Panc1 (cell line): ENCODE measurements at regions not wholly inside any gene's neighbourhood (a gene's known extent, or its start where the extent isn't known, plus 50 kb on each side); places are given as distances from the start of the nearest gene placed in this dataset.
"Not testable (repeated sequence)": the region's sequence is repeated elsewhere in the genome, so short reads cannot be mapped to it uniquely, and the experiment has no call there.

Experiments used
- ATAC-seq: fragments of 200-7000 bp; cut with Tn5 transposase; 2 replicates; pipeline ENCODE4 v1.9.1; 2020; ENCODE audit warnings: mild to moderate bottlenecking, moderate library complexity
- BruUV-seq: library from RNA; stranded (reverse); fragments of 400-500 nt; replicated peaks from 2 replicates; lab custom pipeline; 2021; lab: Mats Ljungman, UMichigan
- CTCF ChIA-PET: fragments of 300-600 bp; sonication (Branson Sonifier 250); formaldehyde crosslinking; loops from one replicate; lab custom pipeline; 2022; ENCODE audit warnings: antibody characterized with exemption; lab: Charles Lee
- POLR2A ChIA-PET: fragments of 300-600 bp; sonication (Branson Sonifier 250); formaldehyde crosslinking; loops from one replicate; lab custom pipeline; 2022; ENCODE audit warnings: antibody characterized with exemption; lab: Charles Lee
- DNase-seq: peaks from one replicate; pipeline ENCODE4 v3.0.0-alpha.2; 2010; ENCODE audit warnings: low read depth, low spot score
- H3K27ac ChIP-seq: 2 replicates; pipeline ENCODE4 v1.5.1; 2011; ENCODE audit warnings: mild to moderate bottlenecking, low read length, inconsistent platforms
- H3K27me3 ChIP-seq: fragments of 200-500 bp; sonication (Bioruptor generic); 2 replicates; pipeline ENCODE4 v1.6.0; 2014; ENCODE audit warnings: low read length, inconsistent platforms; ENCODE audit not compliant: control insufficient read depth, insufficient read depth
- H3K36me3 ChIP-seq: fragments of 200-500 bp; sonication (Bioruptor generic); 2 replicates; pipeline ENCODE4 v1.5.1; 2014; ENCODE audit warnings: inconsistent platforms, mild to moderate bottlenecking, low read length, moderate library complexity; ENCODE audit not compliant: control insufficient read depth, insufficient read depth
- H3K4me1 ChIP-seq: 2 replicates; pipeline ENCODE4 v1.5.1; 2011; ENCODE audit warnings: inconsistent platforms, mild to moderate bottlenecking, low read length, moderate library complexity; ENCODE audit not compliant: control insufficient read depth, insufficient read depth
- H3K4me3 ChIP-seq, 2 experiments: 2 replicates each; pipeline ENCODE4 v1.5.1; 2011 to 2012; ENCODE audit warnings: low read depth in 2 of 2, low read length in 2 of 2, mild to moderate bottlenecking in 2 of 2, inconsistent platforms in 1 of 2, moderate library complexity in 1 of 2
- H3K9me3 ChIP-seq: fragments of 200-500 bp; sonication (Bioruptor generic); 2 replicates; pipeline ENCODE4 v1.5.1; 2014; ENCODE audit warnings: low read depth, mild to moderate bottlenecking, inconsistent platforms, low read length, moderate library complexity; ENCODE audit not compliant: control insufficient read depth, insufficient read depth
- in situ Hi-C: cut with HindIII; loops from 2 replicates; pipeline ENCODE4 v1.10.0; 2016; ENCODE audit warnings: low sequenced_read_pairs, low pct_unique_long_range_greater_than_20kb
- intact Hi-C: fragments of 100-400 bp; cut with micrococcal nuclease; formaldehyde crosslinking; loops from one replicate; pipeline ENCODE4 v1.10.0; 2022; ENCODE audit not compliant: unreplicated experiment

DNA sequence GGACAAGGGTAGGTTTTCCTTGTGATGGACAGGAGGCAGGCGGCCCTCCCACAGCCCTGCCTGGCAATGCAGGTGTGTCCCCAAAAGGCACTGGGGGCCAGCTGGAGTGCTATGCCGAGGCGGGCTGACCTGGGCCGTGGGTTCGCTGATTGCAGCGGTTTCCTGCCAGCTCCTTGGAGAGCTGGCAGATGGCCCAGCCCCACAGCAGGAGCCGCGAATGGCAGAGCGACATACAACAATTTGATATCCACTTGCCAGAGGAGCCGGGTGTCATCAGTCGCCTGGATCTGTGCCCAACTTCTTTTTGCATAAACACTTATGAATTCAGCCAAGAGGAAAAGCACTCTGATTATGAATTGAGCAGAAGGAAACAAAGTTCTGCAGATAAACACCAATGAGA, 210.8 kb upstream of the FRG2C start:
- POLR2A ChIA-PET, CTCF ChIA-PET, H3K4me3 ChIP-seq, H3K36me3 ChIP-seq, H3K27ac ChIP-seq, DNase-seq, ATAC-seq, H3K9me3 ChIP-seq, H3K27me3 ChIP-seq, H3K4me1 ChIP-seq, intact Hi-C loops, BruUV-seq, in situ Hi-C loops: not testable (repeated sequence)

DNA sequence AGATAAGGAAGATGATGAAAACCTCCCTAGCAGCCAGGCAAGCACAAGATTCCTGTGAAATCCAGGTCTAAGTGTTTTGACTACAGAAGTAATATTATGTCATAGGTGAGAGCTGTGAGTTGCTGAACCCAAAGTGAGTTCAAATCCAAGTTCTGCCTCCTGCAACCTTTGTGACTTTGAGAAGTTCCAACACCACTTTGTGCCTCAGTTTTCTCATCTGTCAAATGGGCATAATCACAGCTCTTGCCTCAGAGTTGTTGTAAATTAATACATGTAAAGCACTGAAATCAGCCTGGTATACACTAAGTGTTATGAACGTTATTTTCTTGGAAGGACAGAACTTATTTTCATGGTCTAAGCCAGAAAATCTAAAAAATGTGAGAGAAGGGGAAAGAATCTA, 210.3 kb upstream of the FRG2C start:
- H3K9me3 ChIP-seq, H3K4me1 ChIP-seq, H3K36me3 ChIP-seq, ATAC-seq, BruUV-seq, H3K27ac ChIP-seq, H3K27me3 ChIP-seq, intact Hi-C loops, POLR2A ChIA-PET, DNase-seq, H3K4me3 ChIP-seq, CTCF ChIA-PET, in situ Hi-C loops: not testable (repeated sequence)

DNA sequence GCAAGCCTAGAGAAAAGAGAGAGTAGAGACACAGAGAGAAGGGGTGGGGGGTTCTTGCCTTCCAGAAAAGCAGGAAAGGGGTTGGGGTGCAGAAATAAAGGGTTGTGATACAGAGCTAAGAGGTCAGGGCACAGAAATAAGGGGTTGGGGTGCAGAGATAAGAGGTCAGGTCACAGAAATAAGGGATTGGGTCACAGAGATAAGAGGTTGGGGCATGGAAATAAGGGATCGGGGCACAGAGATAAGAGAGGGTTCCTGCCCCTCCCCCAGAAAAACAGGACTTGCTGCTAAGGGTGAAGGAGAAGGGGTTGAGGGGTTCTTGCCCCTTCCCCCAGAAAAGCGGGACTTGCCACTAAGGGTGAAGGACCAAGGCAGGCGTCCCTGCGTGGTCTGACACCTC, 189.6 kb upstream of the FRG2C start:
- H3K36me3 ChIP-seq, H3K9me3 ChIP-seq, BruUV-seq, H3K27me3 ChIP-seq, H3K4me3 ChIP-seq, H3K4me1 ChIP-seq, POLR2A ChIA-PET, intact Hi-C loops, CTCF ChIA-PET, in situ Hi-C loops, ATAC-seq, DNase-seq, H3K27ac ChIP-seq: not testable (repeated sequence)

DNA sequence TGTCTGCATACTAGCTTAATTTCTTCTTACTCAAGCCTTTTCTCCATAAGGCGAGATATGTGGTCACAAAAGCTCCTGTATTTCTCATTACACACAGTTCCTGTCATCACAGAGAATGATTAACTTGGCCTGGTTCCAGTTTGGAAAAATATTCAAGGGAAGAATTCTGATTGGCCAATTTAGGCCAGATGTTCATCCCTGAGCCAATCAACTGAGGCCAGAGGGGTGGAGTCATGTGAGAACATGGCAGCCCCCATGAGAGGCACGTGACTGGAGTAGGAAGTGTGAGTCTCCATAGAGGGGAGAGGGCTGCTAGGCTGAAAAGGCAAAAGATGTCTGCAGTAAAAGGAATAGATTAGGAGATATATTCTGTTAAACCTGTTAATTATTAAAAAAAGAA, 167.5 kb upstream of the FRG2C start:
- H3K36me3 ChIP-seq, H3K27me3 ChIP-seq, in situ Hi-C loops, BruUV-seq, H3K4me1 ChIP-seq, H3K27ac ChIP-seq, ATAC-seq, POLR2A ChIA-PET, intact Hi-C loops, H3K4me3 ChIP-seq, DNase-seq, H3K9me3 ChIP-seq, CTCF ChIA-PET: not testable (repeated sequence)

DNA sequence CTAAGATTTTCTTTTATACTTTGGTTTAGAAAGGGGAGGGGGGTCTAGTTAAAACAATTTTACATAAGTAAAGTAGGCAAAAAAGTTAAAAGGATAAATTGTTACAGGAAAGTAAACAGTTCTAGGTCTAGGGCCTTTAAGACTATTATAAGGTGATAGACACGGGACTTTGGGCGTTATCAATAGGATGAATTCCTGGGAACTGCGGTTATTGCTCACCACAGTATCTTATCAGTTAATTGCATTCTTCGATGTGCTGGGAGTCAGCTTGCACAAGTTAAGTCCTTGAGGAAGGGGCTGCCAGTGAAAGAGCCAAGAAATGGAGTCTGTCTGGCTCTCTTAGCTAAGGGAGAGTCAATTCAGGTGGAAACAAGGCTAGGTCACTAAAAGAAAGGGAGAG, 163.8 kb upstream of the FRG2C start:
- H3K4me3 ChIP-seq, CTCF ChIA-PET, H3K9me3 ChIP-seq, in situ Hi-C loops, POLR2A ChIA-PET, H3K4me1 ChIP-seq, intact Hi-C loops, ATAC-seq, H3K27me3 ChIP-seq, H3K27ac ChIP-seq, BruUV-seq, H3K36me3 ChIP-seq, DNase-seq: not testable (repeated sequence)

DNA sequence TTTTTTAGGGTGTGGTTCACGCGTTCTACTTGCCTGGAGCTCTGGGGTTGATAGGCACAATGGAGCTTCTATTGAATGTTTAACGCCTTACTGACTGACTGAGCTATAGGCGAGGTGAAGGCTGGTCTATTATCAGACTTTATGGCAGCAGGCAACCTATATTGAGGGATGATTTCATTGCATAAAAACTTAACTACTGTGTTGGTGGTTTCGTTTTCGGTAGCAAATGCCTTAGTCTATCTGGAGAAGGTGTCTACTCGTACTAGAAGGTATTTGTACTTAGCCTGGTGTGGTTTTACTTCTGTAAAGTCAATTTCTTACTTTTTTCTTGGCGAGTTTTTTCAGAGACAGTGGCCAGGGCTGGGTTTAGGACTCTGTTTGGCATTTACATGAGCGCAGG, 162.0 kb upstream of the FRG2C start:
- not testable (repeated sequence) for BruUV-seq

DNA sequence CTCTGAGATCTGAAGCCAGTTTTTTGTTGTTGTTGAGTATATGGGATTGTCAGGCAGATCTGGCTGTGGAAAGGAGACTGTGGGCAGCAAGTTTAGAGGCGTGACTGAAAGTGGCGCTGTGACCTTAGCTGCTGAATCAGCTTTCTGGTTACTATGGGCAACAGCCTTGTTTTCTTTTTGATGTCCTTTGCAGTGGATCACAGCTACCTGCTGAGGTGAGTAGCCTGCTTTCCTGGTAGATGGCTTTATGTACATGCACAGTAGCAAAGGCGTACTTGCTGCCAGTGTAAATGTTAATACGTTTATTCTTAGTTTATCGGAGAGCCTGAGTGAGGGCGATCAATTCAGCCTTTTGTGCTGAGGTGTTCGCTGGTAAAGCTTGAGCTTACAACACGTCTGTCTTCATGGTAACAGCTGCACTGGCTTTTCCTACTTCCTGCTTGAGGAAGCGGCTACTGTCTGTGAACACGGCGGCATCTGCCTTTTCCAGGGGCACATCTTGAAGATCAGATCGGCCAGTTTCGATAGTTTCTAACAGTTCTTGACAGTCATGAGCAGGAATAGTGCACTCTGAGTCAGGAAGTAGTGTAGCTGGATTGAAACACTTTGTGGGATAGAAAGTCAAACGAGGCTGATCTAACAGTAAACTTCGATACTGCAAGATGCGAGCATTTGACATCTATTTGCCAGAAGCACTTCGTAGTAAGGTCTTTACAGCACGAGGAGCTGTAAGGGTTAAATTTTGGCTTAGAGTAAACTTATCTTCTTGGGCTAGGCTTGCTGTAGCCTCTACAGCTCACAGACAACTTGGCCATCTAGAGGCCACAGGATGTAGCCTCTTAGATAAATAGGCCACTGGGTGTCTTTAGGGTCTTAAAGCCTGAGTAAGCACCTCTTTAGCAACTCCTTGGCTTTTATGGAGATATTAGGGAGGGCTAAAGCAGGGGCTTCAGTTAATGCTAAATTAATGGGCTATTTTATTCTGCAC, 161.1 kb upstream of the FRG2C start:
- H3K27ac ChIP-seq, POLR2A ChIA-PET, H3K4me3 ChIP-seq, in situ Hi-C loops, ATAC-seq, H3K9me3 ChIP-seq, H3K4me1 ChIP-seq, BruUV-seq, H3K27me3 ChIP-seq, DNase-seq, H3K36me3 ChIP-seq, intact Hi-C loops, CTCF ChIA-PET: not testable (repeated sequence)

More for the DNA sequence above, 162.0 kb upstream of the FRG2C start:
- in situ Hi-C loops, ATAC-seq, H3K9me3 ChIP-seq, H3K4me1 ChIP-seq, POLR2A ChIA-PET, H3K4me3 ChIP-seq, H3K36me3 ChIP-seq, intact Hi-C loops, CTCF ChIA-PET, H3K27ac ChIP-seq, DNase-seq, H3K27me3 ChIP-seq: not testable (repeated sequence)
